ENCODE measurements at regions not wholly inside any gene's neighbourhood (a gene's known extent, or its start where the extent isn't known, plus 50 kb on each side); places are given as distances from the start of the nearest gene placed in this dataset.

- DNase-seq (ENCODE audit: low spot score) = no peak
These were observed 1171.5 kb upstream of the NUDT12 start for GRCh38 chr5:104734046-104734445.

- no peak for DNase-seq (ENCODE audit: low spot score)
These were observed 1170.6 kb upstream of the NUDT12 start for GRCh38 chr5:104733063-104733669.

GRCh38 chr5:104731331-104731730, 1168.7 kb upstream of the NUDT12 start:
- DNase-seq (ENCODE audit: low spot score) = no peak

DNA sequence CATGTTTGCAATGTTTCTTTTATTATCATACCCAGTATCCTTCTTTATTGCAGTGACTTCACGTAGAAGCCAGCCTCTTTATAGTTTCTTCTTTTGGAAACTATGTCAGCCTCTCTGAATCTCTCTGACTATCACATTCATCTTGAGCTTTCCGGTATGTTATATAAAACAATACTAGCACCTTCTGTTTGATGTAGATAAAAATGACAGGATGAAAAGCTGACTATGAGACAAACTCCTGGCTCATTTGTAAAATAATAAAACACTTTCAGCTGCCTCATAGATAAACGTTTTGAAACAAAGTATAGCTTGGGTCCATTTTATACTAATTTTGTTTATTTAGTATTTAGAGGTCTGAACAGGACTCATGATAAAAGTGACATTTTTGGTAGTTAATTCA, 1145.4 kb upstream of the NUDT12 start:
- DNase-seq (ENCODE audit: low spot score) = no peak

- DNase-seq (ENCODE audit: low spot score) = no peak
These were observed 1144.0 kb upstream of the NUDT12 start for GRCh38 chr5:104706600-104706999.

DNA sequence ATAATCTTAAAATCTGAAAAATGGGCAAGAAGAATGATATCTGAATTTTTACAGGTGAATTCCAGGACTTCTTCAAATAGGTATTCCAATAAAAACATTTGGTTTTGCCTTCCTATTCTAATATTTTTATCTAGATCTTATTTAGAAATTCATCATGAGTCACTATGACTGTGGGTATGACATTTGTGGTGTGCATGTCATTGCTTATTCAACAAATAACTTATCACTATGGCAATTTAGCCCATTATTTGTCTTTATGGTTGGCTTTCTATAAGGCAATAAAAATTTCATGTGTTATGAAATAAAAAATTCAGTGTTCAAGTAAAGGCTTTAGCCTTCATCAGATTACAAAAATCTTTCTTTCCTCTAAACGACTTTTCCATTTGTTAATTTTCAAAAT, 1139.6 kb upstream of the NUDT12 start:
- no peak for DNase-seq (ENCODE audit: low spot score)

- no peak for DNase-seq (ENCODE audit: low spot score)
These were observed 1136.8 kb upstream of the NUDT12 start for GRCh38 chr5:104699438-104699837.

DNA sequence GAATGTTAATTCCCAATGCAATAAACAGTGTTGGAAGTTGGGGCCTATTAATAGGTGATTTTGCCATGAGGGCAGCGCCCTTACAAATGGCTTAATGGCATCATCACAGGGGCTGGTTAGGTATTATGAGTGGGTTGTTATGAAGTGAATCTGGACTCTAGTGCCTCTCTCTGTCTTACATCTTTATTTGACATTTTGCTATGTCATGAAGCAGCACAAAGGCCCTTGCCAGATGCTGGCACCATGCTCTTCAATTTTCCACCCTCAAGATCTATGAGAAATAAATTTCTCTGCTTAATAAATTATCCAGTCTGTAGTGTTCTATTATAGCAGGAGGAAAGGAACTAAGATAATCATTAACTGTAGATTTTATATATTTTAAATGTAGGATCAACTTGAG, 1098.7 kb upstream of the NUDT12 start:
- DNase-seq (ENCODE audit: low spot score) = no peak

- DNase-seq (ENCODE audit: low spot score) = no peak
These were observed 1096.9 kb upstream of the NUDT12 start for GRCh38 chr5:104659497-104659896.

GRCh38 chr5:104652271-104652861, 1089.8 kb upstream of the NUDT12 start:
- DNase-seq (ENCODE audit: low spot score) = no peak

DNA sequence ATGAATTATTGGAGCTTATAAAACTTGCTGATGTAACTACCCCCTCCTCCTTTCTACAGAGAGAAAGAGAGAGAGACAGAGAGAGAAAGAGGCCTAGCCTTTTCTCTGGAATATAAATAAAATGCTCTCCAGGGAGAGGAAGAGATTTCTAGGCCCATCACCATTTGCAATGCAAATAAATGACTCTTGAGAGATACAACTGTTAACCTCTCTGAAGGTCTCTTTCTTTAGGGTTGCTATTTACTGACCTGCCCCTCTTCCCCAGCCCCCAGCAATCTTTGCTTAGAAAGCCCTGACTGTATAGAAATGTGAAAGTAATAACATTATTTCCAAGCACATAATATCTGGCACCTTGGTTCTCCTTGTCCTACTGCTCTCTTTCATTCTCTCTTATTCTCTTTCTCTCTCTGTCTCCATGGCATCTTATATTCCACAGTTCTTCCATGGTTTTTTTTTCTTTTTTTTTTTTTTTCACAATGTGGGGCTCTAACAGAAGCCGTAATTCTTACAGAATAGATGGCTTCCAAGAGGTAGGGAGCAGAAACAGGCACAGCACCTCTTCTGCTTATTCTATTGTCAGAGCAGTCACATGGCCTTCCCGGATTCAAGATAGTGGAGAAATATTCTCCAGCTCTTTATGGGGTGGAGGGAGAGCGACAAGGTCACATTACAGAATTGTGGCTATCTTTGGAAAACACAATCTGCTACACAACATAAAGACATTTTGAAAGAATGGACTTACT, 1087.9 kb upstream of the NUDT12 start:
- DNase-seq (ENCODE audit: low spot score) = no peak

DNA sequence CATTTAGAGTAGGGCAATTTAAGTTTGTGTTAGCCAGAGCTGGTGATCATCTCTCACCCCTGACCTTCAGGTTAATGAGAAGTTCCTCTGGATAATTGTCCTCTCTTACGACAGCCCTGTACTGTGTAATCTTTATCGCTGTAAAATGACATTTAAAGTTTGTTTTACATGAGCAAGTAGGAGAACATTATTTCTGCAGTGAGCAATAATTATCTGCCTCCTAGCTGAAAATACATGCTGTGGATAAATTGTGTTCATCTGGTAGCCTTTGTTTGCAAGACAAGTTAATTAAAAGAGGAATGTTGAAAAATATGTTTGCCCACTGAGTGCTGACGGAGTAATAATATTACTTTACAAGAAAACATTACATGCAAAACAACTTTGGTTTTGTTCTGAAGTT, 1083.8 kb upstream of the NUDT12 start:
- no peak for DNase-seq (ENCODE audit: low spot score)

DNA sequence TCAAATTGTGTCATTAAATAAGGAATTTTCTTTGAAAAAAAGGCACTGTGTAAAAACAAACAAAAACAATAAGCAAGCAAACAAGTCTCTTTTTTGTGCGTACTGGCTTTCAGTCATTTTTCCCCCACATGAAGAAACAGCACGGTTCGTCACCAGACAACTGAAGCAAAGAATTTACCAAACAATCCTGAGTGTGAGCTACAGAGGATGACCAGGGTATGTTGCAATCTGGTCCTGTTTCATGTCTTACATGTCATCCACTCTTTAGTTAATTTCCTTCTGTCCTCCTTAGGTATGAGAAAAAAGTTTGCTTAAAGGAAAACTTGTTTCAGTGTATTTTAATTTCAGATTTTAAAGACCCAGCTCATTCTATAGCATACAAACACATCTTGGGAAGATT, 1080.7 kb upstream of the NUDT12 start:
- DNase-seq (ENCODE audit: low spot score) = no peak

DNA sequence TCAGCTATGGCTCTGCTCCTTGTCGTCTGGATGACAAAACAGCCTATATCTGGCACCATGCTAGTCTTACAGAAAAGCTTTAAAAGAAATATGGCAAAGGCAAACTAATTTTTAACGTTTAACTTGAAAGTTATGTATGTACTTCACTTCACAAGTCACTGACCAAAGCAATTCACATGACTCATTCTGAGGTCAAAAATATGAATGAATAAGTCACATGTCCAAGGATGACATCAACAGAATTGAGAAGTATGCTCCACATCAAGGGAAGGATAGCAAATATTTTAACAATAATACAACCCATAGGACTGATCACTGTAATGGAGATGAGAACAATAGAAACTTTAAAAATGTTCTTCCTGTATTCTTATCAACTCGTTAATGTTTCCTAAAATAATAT, 1072.6 kb upstream of the NUDT12 start:
- DNase-seq (ENCODE audit: low spot score) = no peak

DNA sequence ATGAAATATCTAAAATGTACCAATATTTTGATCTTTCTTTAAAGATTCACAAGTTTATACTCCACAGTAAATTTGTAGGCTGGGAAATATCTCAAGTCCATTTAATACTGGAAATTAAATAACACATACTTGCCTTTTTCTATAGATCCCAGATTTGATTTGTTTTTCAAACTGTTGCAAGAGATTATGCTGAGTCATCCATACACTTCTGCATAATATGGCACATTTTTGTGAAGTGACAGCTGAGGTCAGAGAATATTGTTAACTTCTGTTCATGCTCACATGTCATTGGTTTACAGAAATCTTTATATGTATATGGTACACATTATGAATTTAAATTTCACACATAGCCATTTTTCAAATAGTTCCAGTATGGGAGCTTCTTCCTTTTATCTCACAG, 1066.3 kb upstream of the NUDT12 start:
- no peak for DNase-seq (ENCODE audit: low spot score)

DNA sequence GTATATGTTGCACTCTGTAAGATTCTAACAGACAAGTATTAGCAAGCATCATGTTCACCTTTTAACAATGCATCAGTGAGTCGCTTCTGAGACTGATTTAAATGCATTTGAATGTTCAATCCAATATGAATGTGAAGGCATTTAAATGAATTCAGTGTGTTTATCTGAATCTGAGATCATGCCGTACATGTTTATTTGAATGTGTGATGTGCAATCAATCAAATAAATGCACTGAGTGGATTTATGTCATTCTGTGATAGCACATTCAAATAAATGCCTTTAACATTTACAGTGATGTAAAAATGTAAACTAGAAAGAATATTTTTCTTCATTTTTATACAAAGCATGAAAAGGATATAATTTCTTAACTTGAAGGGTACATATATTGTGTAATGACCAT, 1063.5 kb upstream of the NUDT12 start:
- no peak for DNase-seq (ENCODE audit: low spot score)

DNA sequence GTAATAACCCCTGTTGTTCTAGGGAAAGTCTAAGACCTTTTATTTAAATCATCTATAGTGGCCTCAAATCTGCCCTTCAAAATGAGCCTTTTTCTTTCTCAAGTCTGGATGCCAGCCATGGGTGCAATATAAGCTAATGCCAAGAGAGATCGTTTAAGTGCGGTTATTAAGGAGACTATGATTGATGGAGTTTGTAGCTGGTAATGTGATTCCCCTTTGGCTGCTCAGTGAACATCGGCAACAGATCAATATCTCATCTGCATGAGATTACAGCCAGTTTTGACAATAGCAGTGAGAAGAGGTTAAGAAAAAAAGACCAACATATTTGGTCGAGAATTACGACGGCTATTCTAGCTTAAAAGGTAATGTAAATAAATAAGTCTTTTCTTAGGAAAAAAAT, 1049.4 kb upstream of the NUDT12 start:
- no peak for DNase-seq (ENCODE audit: low spot score)

DNA sequence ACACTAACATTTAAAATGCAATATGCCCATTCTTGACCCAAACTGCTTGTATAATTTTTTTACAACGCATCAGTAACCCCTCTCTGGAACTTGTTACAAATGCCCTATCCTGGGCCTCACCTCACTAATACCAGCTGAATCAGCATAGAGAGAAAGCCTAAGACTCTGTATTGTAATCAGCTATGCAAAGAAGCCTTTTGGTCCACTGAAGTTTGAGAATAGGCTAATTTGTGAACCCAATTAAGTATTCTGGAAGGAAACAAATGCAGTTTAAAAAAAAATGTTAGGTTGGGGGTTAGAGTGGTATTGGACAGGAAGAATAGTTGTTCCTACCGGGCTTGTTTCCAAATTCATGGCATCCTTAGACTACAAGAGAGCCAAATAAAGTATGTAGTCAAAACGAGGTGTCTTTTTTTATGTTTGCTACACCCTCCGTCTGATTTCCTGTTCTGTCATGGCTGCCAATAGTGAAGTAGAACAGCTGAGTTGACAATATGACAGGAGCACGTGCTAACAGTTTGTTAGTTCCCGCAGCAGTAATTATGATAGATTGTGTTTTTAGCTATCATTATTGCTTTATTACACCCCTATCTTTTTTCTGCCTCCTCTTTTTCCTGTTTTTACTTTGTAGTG, 1048.7 kb upstream of the NUDT12 start:
- DNase-seq (ENCODE audit: low spot score) = no peak

DNA sequence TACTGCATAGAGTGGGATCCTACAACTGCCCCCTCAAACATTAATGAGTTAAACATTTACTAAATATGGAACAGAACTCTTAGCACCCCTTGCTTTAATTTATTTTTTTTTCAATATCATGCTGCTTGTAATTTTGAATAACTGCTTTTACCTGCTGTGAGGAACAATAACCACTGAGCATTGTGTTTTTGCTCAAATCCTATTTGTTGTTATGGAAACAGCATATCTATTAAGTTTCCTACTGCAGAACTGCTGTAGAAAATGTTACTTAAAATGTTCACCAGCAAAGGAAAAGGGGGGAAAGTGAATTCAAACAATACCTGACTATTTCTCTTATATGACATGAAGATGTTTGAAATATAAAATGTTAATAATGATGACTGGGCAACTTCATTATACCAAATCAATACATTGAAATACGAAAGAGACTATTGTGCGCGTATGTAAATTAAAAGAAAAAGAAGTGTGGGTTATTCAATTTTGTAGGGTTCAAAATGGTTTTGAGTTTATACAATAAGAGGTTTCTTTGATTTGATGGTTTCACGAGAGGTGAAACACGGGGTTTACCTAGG, 1043.8 kb upstream of the NUDT12 start:
- DNase-seq (ENCODE audit: low spot score) = no peak

- no peak for DNase-seq (ENCODE audit: low spot score)
These were observed 1037.1 kb upstream of the NUDT12 start for GRCh38 chr5:104599726-104600125.

DNA sequence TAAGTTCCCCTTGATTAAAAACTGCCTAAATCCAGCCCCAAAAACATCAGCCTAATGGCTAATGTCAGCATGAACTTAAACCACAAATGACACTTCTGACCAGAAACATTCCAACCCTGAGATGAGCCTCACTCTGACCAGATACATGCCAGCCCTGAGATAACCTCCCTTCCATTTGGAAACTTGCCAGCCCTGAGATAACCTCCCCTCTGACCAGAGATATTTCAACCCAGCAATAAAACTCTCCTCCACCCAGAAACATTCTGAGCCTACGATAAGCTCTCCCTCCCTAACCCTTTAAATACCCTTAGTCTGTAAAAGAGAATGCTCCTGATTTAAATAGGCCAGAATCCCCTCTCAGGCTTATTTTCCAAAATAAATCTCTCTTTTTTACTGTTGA, 1035.7 kb upstream of the NUDT12 start:
- DNase-seq (ENCODE audit: low spot score) = no peak

DNA sequence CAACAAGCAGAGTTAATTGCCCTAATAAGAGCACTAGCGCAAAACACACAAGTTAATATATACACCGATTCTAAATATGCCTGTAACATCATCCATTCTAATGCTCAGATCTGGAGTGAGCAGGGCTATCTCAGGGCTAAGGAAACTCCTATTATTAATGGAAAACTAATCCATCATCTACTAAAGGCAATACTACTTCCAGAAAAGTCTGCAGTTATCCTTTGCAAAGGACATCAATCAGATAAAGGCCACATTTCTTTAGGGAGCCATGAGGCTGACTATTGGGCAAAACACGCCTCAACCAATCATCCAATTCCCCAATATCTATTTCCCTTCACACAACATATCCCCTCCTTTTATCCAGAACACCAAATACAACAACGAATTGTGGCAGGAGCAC, 1032.3 kb upstream of the NUDT12 start:
- no peak for DNase-seq (ENCODE audit: low spot score)

- no peak for DNase-seq (ENCODE audit: low spot score)
These were observed 1014.1 kb upstream of the NUDT12 start for GRCh38 chr5:104576677-104577076.

Measured in ecto neural progenitor cell (in vitro differentiated cells).